Adrenal gland (tissue), 5 donors: ENCODE measurements at regions not wholly inside any gene's neighbourhood (a gene's known extent, or its start where the extent isn't known, plus 50 kb on each side); places are given as distances from the start of the nearest gene placed in this dataset.

Source experiments
- CTCF ChIP-seq, 6 experiments: fragments of 450-650 bp in 4 of 6; fragments of 200-600 bp in 2 of 6; sonication (generic) in 1 of 6; IDR thresholded peaks; 1 replicate in 5 of 6; 2 replicates in 1 of 6; pipeline versions ENCODE4 v1.5.1 to v1.8.0; 2016 to 2021; ENCODE audit warnings: antibody characterized with exemption in 6 of 6, mild to moderate bottlenecking in 2 of 6, moderate library complexity in 1 of 6
- POLR2A ChIP-seq, 2 donors: fragments of 450-650 bp; IDR thresholded peaks; one replicate each; pipeline ENCODE4 v1.6.1; 2017; ENCODE audit warnings: antibody characterized with exemption in 2 of 2, mild to moderate bottlenecking in 2 of 2, moderate library complexity in 1 of 2
- donor health status: DM: no; HTN: no; CAD: no.

DNA sequence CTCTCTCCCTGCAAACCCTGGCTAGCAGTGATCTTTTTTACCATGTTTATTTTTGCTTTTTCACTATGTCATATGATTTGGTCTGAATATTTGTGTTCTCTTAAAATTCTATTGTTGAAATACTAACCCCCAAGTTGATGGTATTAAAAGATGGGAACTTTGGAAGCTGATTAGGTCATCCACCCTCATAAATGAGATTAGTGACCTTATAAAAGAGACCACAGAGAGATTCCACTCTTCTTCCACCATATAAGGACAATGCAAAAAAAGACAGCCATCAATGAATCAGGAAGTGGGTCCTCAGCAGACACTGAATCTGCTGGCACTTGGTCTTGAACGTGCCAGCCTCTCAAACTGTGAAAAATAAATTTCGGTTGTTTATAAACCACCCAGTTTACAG, 112.8 kb upstream of the KCND2 start:
- TF ChIP-seq CTCF (IDR thresholded peaks at IDR 0.05) (no peak), POLR2A (IDR thresholded peaks at IDR 0.05) (no peak)
